K562 (cell line): ENCODE measurements at regions not wholly inside any gene's neighbourhood (a gene's known extent, or its start where the extent isn't known, plus 50 kb on each side); places are given as distances from the start of the nearest gene placed in this dataset.

Experiments used
- ATAC-seq: fragments of 200-7000 bp; cut with Tn5 transposase; 3 replicates; pipeline ENCODE4 v1.9.1; 2020; ENCODE audit warnings: moderate library complexity
- BruUV-seq: library from RNA; stranded (reverse); fragments of 400-500 nt; replicated peaks from 2 replicates; lab custom pipeline; 2021; lab: Mats Ljungman, UMichigan
- CTCF ChIA-PET: fragments of 300-600 bp; formaldehyde crosslinking; extraction: SDS; loops from one replicate; lab custom pipeline; 2021; ENCODE audit warnings: low intra/inter-chr PET ratio; lab: Yijun Ruan, JAX
- POLR2A ChIA-PET: fragments of 300-600, 350-650 bp; sonication (Branson Sonifier 250); formaldehyde crosslinking; extraction: SDS; loops from one replicate; lab custom pipeline; 2021; ENCODE audit warnings: antibody characterized with exemption, inconsistent platforms; lab: Yijun Ruan, JAX
- DNase-seq, 4 experiments: peaks; one replicate each; pipeline versions ENCODE4 v3.0.0 to v3.0.0-alpha.2; 2011 to 2018; ENCODE audit warnings: low spot score in 3 of 4, mixed read lengths in 3 of 4; ENCODE audit errors: extremely low read depth in 1 of 4
- FAIRE-seq: peaks from 2 replicates; lab custom pipeline; 2011; peaks lifted over from hg19 to GRCh38; lab: Jason Lieb, UNC
- H2AFZ ChIP-seq: 2 replicates; pipeline ENCODE4 v1.6.0; 2011; ENCODE audit warnings: low read depth, low read length, control low read depth, inconsistent platforms
- H3K27ac ChIP-seq: fragments of 200-600 bp; 3 replicates; pipeline ENCODE4 v1.8.0; 2011; ENCODE audit warnings: low read depth, mild to moderate bottlenecking, control low read depth, inconsistent platforms, low read length, moderate library complexity, mixed read lengths; ENCODE audit errors: extremely low read depth
- H3K27me3 ChIP-seq, 2 experiments: fragments of 300-600 bp in 1 of 2; 2 replicates in 1 of 2; 3 replicates in 1 of 2; pipeline versions ENCODE4 v1.6.0 to v1.8.0; 2011; ENCODE audit warnings: inconsistent platforms in 2 of 2, low read length in 2 of 2, mild to moderate bottlenecking in 1 of 2, mixed read lengths in 1 of 2, moderate library complexity in 1 of 2; ENCODE audit not compliant: control insufficient read depth in 2 of 2, insufficient read depth in 2 of 2
- H3K36me3 ChIP-seq: fragments of 300-600 bp; 3 replicates; pipeline ENCODE4 v1.8.0; 2011; ENCODE audit warnings: mild to moderate bottlenecking, low read length, inconsistent platforms; ENCODE audit not compliant: control insufficient read depth, insufficient read depth
- H3K4me1 ChIP-seq, 2 experiments: fragments of 200-600 bp in 1 of 2; replicated peaks in 1 of 2; 2 replicates in 1 of 2; 3 replicates in 1 of 2; pipeline versions ENCODE4 v1.5.1 to v1.8.0; 2011; ENCODE audit warnings: inconsistent platforms in 2 of 2, low read length in 2 of 2, mild to moderate bottlenecking in 1 of 2, mixed read lengths in 1 of 2, moderate library complexity in 1 of 2; ENCODE audit not compliant: control insufficient read depth in 2 of 2, insufficient read depth in 2 of 2
- H3K4me2 ChIP-seq: 2 replicates; pipeline ENCODE4 v1.6.1; 2011; ENCODE audit warnings: low read length, control low read depth, inconsistent platforms, mixed read lengths; ENCODE audit not compliant: insufficient read depth
- H3K4me3 ChIP-seq: fragments of 200-600 bp; sonication (generic), shearing (Covaris generic); 2 replicates; pipeline ENCODE4 v1.5.1; 2016; ENCODE audit warnings: control low read depth, inconsistent platforms
- H3K79me2 ChIP-seq: fragments of 200-600 bp; 3 replicates; pipeline ENCODE4 v1.8.0; 2011; ENCODE audit warnings: low read length, inconsistent platforms; ENCODE audit not compliant: control insufficient read depth, insufficient read depth
- H3K9ac ChIP-seq, 2 experiments: 2 replicates each; pipeline versions ENCODE4 v1.6.0 to v1.6.1; 2011; ENCODE audit warnings: low read depth in 2 of 2, low read length in 2 of 2, control low read depth in 1 of 2, inconsistent platforms in 1 of 2, mild to moderate bottlenecking in 1 of 2, mixed read lengths in 1 of 2; ENCODE audit not compliant: insufficient read depth in 1 of 2
- H3K9me1 ChIP-seq: one replicate; pipeline ENCODE4 v1.6.0; 2011; ENCODE audit warnings: inconsistent platforms, mild to moderate bottlenecking, low read length, moderate library complexity; ENCODE audit not compliant: control insufficient read depth, insufficient read depth
- H3K9me3 ChIP-seq: replicated peaks from 2 replicates; pipeline ENCODE4 v1.5.1; 2011; ENCODE audit warnings: low read depth, low read length, inconsistent platforms; ENCODE audit not compliant: control insufficient read depth, insufficient read depth
- H4K20me1 ChIP-seq: replicated peaks from 2 replicates; pipeline ENCODE4 v1.6.1; 2011; ENCODE audit warnings: low read length, inconsistent platforms, mixed read lengths; ENCODE audit not compliant: control insufficient read depth, insufficient read depth
- AFF4 ChIP-seq: sonication (generic); formaldehyde crosslinking; IDR thresholded peaks from 2 replicates; pipeline ENCODE4 v1.8.0; 2023; ENCODE audit warnings: mild to moderate bottlenecking, missing genetic modification reagents
- CCAR2 ChIP-seq: fragments of 200-400 bp; formaldehyde crosslinking; IDR thresholded peaks from 2 replicates; pipeline ENCODE4 v1.6.1; 2017; ENCODE audit warnings: mild to moderate bottlenecking, low read depth, low read length
- E2F1 ChIP-seq: sonication (generic); formaldehyde crosslinking; IDR thresholded peaks from 2 replicates; pipeline ENCODE4 v1.8.1; 2023; ENCODE audit warnings: mild to moderate bottlenecking, missing genetic modification reagents, moderate library complexity
- FIP1L1 ChIP-seq: fragments of 200-400 bp; formaldehyde crosslinking; IDR thresholded peaks from 2 replicates; pipeline ENCODE4 v1.6.1; 2018; ENCODE audit warnings: mild to moderate bottlenecking, low read depth, low read length; ENCODE audit not compliant: poor library complexity, severe bottlenecking
- FOS ChIP-seq: IDR thresholded peaks from 3 replicates; pipeline ENCODE4 v1.6.1; 2011; ENCODE audit not compliant: insufficient read length; ENCODE audit errors: extremely low read depth
- HCFC1 ChIP-seq: IDR thresholded peaks from 2 replicates; pipeline ENCODE4 v1.6.1; 2012; ENCODE audit warnings: low read depth, low read length, improper control_type of control experiment
- HNRNPH1 ChIP-seq: fragments of 200-400 bp; formaldehyde crosslinking; optimal IDR thresholded peaks from 2 replicates; pipeline ENCODE3; 2017; ENCODE audit warnings: low read depth, mild to moderate bottlenecking, low read length, moderate library complexity
- LCOR ChIP-seq: sonication (generic); formaldehyde crosslinking; IDR thresholded peaks from 2 replicates; pipeline ENCODE4 v1.8.0; 2022; ENCODE audit warnings: mild to moderate bottlenecking, missing genetic modification reagents
- MLLT1 ChIP-seq, 2 experiments: fragments of 450-650 bp; IDR thresholded peaks; 2 replicates each; pipeline ENCODE4 v1.6.1; 2016
- PHTF2 ChIP-seq: fragments of 250-450 bp; sonication (Bioruptor Pico); IDR thresholded peaks from 2 replicates; pipeline ENCODE4 v1.5.0; 2021; ENCODE audit warnings: mild to moderate bottlenecking
- STAT5B ChIP-seq: fragments of 250-450 bp; sonication (Bioruptor Pico); IDR thresholded peaks from 2 replicates; pipeline ENCODE4 v1.8.0; 2021; ENCODE audit warnings: mild to moderate bottlenecking, inconsistent platforms
- TAF9B ChIP-seq: fragments of 450-650 bp; IDR thresholded peaks from 2 replicates; pipeline ENCODE4 v1.6.1; 2018; ENCODE audit warnings: mild to moderate bottlenecking; ENCODE audit not compliant: partially characterized antibody
- ZFP36 ChIP-seq: fragments of 150-350 bp; IDR thresholded peaks from 2 replicates; pipeline ENCODE4 v1.6.1; 2018; ENCODE audit warnings: low read length, low read depth; ENCODE audit not compliant: partially characterized antibody
- ZNF347 ChIP-seq: fragments of 450-650 bp; formaldehyde crosslinking; IDR thresholded peaks from 2 replicates; pipeline ENCODE4 v1.4.0; 2020; ENCODE audit warnings: low read depth, mild to moderate bottlenecking, moderate library complexity
- WGBS: fragments of 100-300 bp; shearing (Covaris generic); methylation state at CpG from one replicate; pipeline ENCODE4 v1.1.6; 2016; ENCODE audit warnings: low coverage, mixed read lengths; ENCODE audit not compliant: insufficient coverage; ENCODE audit errors: missing lambda C conversion rate; 5-methylcytosine and 5-hydroxymethylcytosine counted together
- in situ Hi-C: fragments of 300-500 bp; cut with MboI; formaldehyde crosslinking; loops from 4 replicates; pipeline ENCODE4 v1.15.0; 2018; ENCODE audit warnings: inconsistent platforms, mixed read lengths
- intact Hi-C: fragments of 100-400 bp; cut with micrococcal nuclease; formaldehyde crosslinking; loops from 2 replicates; pipeline ENCODE4 v1.14.2; 2022

- TF ChIP-seq FOS: no peak
Measured at GRCh38 chr1:199453723-199454122, 573.8 kb upstream of the NR5A2 start (continued).

- Histone ChIP-seq H3K27me3 (no peaks in the 10 kb centered on the region), H3K36me3 (no peaks in the 10 kb centered on the region), H3K27ac (no peak overlapping the region), H3K4me3 (no peak overlapping the region), H3K9ac (no peak overlapping the region), H3K4me2 (no peak overlapping the region), H3K9me1 (no peaks in the 10 kb centered on the region), H3K4me1 (no peaks in the 10 kb centered on the region), H2AFZ (no peak overlapping the region), H4K20me1 (no peaks in the 10 kb centered on the region), H3K79me2 (no peaks in the 10 kb centered on the region), H3K9me3 (no peaks in the 10 kb centered on the region; the same call in 1 of the 2 replicates)
- ATAC-seq (no peak), FAIRE-seq (no peak), DNase-seq (no peak)
- in situ Hi-C loops: no loop called here
- BruUV-seq: no TSS peak
- POLR2A ChIA-PET: no interaction called here
- 4% methylated on average over 3 of the region's 3 CpGs for WGBS
- CTCF ChIA-PET: interaction anchor here (0.6 kb wide), 1 partner anchor 223 kb away, joined by 3 read pairs; no protein-coding TSS in a partner anchor
- intact Hi-C loops: no loop called here
- TF ChIP-seq CCAR2 (no peak), TAF9B (no peak), HNRNPH1 (no peak), STAT5B (no peak), AFF4 (CRISPR knock-in tag) (no peak), ZFP36 (no peak), MLLT1 (IDR thresholded peaks at IDR 0.05) (no peak), LCOR (CRISPR knock-in tag) (no peak), HCFC1 (no peak), PHTF2 (CRISPR knock-in tag) (no peak), E2F1 (CRISPR knock-in tag) (no peak), FIP1L1 (no peak), ZNF347 (CRISPR knock-in tag) (no peak)
Measured at GRCh38 chr1:199460933-199461332, 566.6 kb upstream of the NR5A2 start.
